Activated CD4-positive, alpha-beta T cell treated with anti-CD3 and anti-CD28 coated beads, Interleukin-2, amount 10 ng/mL, durations not matched to agents 24 days and 14 days (primary cell): ENCODE measurements at regions not wholly inside any gene's neighbourhood (a gene's known extent, or its start where the extent isn't known, plus 50 kb on each side); places are given as distances from the start of the nearest gene placed in this dataset.
A peak's percentile ranks its signal among the peaks of the same experiment; 100 is the strongest.

ENCODE experiments used
- DNase-seq: peaks from one replicate; pipeline ENCODE4 v3.0.0; 2022
- H3K27ac Mint-ChIP-seq: one replicate; pipeline ENCODE4 v1.8.0; 2022; ENCODE audit warnings: mild to moderate bottlenecking, mixed read lengths
- H3K27me3 Mint-ChIP-seq: one replicate; pipeline ENCODE4 v1.8.0; 2022; ENCODE audit warnings: mixed read lengths
- H3K36me3 Mint-ChIP-seq: one replicate; pipeline ENCODE4 v1.8.0; 2022; ENCODE audit warnings: low read depth, mild to moderate bottlenecking, mixed read lengths
- H3K4me1 Mint-ChIP-seq: one replicate; pipeline ENCODE4 v1.8.0; 2021; ENCODE audit warnings: mixed read lengths
- H3K4me3 Mint-ChIP-seq: one replicate; pipeline ENCODE4 v1.8.0; 2022; ENCODE audit warnings: mild to moderate bottlenecking, moderate library complexity, mixed read lengths
- H3K9me3 Mint-ChIP-seq: one replicate; pipeline ENCODE4 v1.8.0; 2021; ENCODE audit warnings: mixed read lengths
- intact Hi-C: fragments of 100-400 bp; cut with micrococcal nuclease; formaldehyde crosslinking; loops from one replicate; pipeline ENCODE4 v1.15.1; 2023

DNA sequence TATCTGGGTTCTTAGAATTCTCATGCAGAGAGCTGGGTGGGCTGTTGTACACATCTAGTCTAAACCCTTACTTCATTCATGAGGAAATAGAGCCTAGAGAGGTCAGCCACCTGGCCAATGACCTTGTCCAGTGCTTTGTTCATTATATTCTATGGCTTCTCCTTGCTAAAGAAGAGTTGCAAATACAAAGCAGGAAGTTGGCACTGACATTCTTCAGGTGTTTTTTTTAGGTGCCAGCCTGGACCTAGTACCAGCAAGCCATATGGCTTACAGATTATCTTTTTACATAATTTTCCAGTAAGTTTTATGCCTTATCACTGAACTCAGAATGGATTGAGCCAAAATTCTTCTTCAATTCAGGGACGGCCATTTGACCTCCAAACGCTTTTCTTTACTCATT lies 54.7 kb upstream of the PGM2 start:
- peaks cover 5% of the 10 kb centered on the region for H3K9me3 Mint-ChIP-seq
- H3K27ac Mint-ChIP-seq, result no peak overlapping the region
- no peak overlapping the region for H3K4me3 Mint-ChIP-seq
- peaks cover 2% of the 10 kb centered on the region for H3K4me1 Mint-ChIP-seq
- H3K27me3 Mint-ChIP-seq, result no peaks in the 10 kb centered on the region
- no peaks in the 10 kb centered on the region for H3K36me3 Mint-ChIP-seq
- no peak for DNase-seq
- intact Hi-C loops, result no loop called here

DNA sequence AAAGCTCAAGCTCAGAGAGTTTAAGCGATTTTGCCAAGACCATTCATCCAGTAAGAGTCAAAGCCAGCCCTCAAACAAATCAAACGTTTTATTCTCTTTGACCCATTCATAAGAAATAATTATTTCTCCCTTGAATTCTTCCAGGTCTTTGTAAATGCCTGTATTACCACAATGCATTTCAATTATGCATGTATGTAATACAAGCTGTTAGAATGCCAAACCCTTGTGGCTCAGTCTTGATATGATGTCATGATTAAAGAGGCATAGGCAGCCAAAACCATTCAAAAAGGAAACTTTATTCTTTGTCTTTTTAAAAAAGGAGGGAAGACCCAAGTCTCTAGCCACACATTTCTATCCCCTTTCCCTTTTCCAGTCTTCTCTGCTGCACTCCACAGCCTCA lies 56.5 kb upstream of the PGM2 start:
- Mint-ChIP-seq H3K9me3 (peaks cover 5% of the 10 kb centered on the region), H3K27me3 (no peaks in the 10 kb centered on the region), H3K4me3 (no peak overlapping the region), H3K36me3 (no peaks in the 10 kb centered on the region), H3K4me1 (peaks cover 11% of the 10 kb centered on the region), H3K27ac (no peak overlapping the region)
- DNase-seq, result no peak
- intact Hi-C loops, result no loop called here

DNA sequence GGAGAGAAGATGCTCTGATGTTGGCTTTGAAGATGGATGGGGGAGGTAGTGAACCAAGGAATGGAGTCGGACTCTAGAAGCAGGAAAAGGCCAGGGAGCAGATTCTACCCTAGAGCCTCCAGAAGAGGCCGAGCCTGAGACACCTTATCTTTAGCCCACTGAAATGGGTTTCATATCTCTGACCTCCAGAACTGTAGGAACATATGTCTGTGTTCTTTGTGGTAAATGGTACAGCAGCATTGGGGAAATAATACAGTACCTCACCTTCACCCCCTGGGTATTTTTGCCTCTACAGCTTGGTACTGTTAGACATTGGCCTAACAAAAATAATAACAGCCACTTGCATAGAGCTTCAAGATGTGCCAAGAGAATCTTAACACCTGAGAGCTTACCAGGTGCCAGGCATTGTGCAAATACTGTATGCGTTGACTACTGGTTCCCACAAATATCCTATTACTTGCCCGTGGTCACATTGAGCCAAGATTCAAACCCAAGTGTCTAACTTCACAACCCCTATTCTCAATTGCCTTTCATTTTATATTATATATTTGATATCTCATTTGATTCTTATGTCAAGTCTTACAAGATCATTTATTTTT lies 57.0 kb upstream of the PGM2 start:
- Mint-ChIP-seq H3K4me1 (peaks cover 11% of the 10 kb centered on the region), H3K27ac (no peak overlapping the region), H3K4me3 (no peak overlapping the region), H3K9me3 (peaks cover 5% of the 10 kb centered on the region), H3K27me3 (no peaks in the 10 kb centered on the region), H3K36me3 (no peaks in the 10 kb centered on the region)
- DNase-seq, result no peak
- intact Hi-C loops, result loop anchor here (5.0 to 10.0 kb wide), 2 partner anchors 47 to 315 kb away; a partner anchor contains a TSS

DNA sequence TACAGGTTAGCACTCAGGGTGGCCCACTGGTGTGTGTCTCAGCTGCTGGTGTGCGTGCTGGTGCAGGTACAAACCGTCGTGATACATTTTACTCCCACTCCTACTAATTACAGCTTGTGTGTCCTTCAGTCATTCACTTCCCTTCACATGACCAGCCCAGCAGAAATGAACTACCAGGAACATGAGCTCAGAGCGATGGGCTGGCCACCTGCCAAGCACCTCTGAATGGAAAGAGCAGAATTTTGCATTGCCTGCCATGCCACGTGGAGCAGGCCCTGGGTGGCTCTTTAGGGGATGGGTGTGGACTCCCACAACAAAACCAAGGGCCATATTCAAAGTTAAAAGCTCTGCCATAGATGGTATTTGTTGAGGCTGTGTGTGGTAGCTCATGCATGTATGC lies 58.9 kb upstream of the PGM2 start:
- no peaks in the 10 kb centered on the region for H3K36me3 Mint-ChIP-seq
- intact Hi-C loops, result loop anchor here (5.0 to 10.0 kb wide), 2 partner anchors 45 to 313 kb away; a partner anchor contains a TSS
- H3K4me3 Mint-ChIP-seq, result no peak overlapping the region
- H3K27me3 Mint-ChIP-seq, result no peaks in the 10 kb centered on the region
- H3K9me3 Mint-ChIP-seq, result peaks cover 3% of the 10 kb centered on the region
- no peak overlapping the region for H3K27ac Mint-ChIP-seq
- peaks cover 11% of the 10 kb centered on the region for H3K4me1 Mint-ChIP-seq
- no peak for DNase-seq

DNA sequence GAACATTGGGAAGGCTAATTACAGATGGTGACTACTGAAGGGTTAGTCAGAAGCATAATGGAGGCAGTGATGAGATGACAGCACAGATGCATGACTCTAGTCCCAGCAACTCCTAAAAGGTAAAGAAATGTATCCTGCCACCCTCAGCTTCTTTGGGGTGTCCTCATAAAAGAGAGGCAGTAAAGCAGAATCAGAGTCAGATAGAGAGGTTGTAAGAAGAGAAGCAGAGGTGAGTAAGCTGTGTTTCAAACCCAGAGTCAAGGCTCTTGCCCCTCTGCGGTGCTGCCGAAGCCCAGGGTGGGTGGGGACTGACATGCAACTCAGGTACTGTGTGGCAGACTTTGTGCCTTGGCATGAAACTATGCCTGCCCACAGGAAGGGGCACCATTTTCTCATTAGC lies 59.5 kb upstream of the PGM2 start:
- H3K4me1 Mint-ChIP-seq, result peaks cover 11% of the 10 kb centered on the region
- no peak overlapping the region for H3K27ac Mint-ChIP-seq
- intact Hi-C loops, result loop anchor here (5.0 to 10.0 kb wide), 2 partner anchors 45 to 312 kb away; a partner anchor contains a TSS
- H3K9me3 Mint-ChIP-seq, result no peaks in the 10 kb centered on the region
- no peak for DNase-seq
- no peaks in the 10 kb centered on the region for H3K27me3 Mint-ChIP-seq
- H3K36me3 Mint-ChIP-seq, result no peaks in the 10 kb centered on the region
- no peak overlapping the region for H3K4me3 Mint-ChIP-seq

DNA sequence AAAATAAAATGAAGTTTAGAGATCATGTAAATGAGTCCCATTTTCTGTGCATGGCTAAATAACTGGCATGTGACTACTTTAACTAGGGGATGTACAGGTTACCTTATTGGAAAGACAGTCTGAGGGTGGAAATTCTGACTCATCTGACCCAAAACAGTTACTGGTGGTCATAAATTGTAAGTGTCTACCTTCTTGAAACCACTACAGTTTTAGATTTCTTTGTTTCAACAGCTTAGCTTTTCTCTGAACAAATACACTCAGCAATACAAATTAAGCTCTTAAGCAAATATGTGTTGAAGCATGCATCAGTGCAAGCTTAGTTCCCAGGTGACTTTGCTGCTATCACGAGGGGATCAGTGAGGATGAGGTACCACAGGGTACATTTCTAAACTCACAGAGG lies 60.7 kb upstream of the PGM2 start:
- no peak for DNase-seq
- Mint-ChIP-seq H3K9me3 (no peaks in the 10 kb centered on the region), H3K27ac (peak overlapping the region; percentile 18), H3K27me3 (no peaks in the 10 kb centered on the region), H3K4me3 (no peak overlapping the region), H3K36me3 (no peaks in the 10 kb centered on the region), H3K4me1 (peaks cover 9% of the 10 kb centered on the region)
- intact Hi-C loops, result loop anchor here (5.0 to 10.0 kb wide), 2 partner anchors 43 to 311 kb away; a partner anchor contains a TSS

DNA sequence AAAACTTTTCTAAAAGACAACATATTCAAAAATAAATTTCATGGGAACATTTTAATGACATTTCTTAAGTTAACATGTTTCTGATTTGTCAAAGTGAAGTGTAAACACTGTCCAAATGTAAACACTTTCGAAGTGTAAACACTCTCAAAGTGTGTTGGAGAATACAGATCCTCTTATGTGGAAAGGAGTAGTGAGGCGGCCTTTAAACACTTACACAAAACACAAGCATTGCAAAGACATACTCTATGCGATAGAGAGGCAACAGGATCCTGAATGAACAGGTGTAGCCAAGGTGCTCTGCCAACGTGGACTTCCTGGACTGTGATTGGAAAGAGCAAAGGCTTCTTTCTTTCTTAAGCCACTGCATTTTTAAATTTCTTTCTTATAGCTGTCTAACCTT lies 62.7 kb upstream of the PGM2 start:
- no peak for DNase-seq
- intact Hi-C loops, result loop anchor here (10.0 kb wide), 1 partner anchor 309 kb away; a partner anchor contains a TSS
- H3K9me3 Mint-ChIP-seq, result no peaks in the 10 kb centered on the region
- H3K36me3 Mint-ChIP-seq, result no peaks in the 10 kb centered on the region
- no peak overlapping the region for H3K27ac Mint-ChIP-seq
- no peaks in the 10 kb centered on the region for H3K27me3 Mint-ChIP-seq
- H3K4me1 Mint-ChIP-seq, result peaks cover 9% of the 10 kb centered on the region
- H3K4me3 Mint-ChIP-seq, result no peak overlapping the region

DNA sequence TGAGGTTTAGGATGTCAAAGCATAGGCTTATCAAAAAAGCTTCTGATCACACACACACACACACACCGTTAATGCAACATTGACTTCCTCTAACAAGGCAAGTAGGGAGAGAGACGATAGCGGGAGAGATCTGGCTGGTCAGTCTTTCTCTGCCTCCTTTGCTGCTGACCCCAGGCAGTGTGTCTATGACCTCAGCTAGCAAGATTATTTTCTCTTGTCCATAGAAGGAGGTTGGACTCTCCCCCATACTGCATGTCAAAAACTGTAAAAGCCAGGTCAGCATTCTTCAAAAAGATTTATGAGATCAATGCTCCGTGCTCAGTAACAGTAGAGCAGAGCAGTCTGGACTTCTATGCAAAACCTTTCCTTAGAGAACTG lies 63.5 kb upstream of the PGM2 start:
- Mint-ChIP-seq H3K27ac (no peak overlapping the region), H3K9me3 (no peaks in the 10 kb centered on the region), H3K4me3 (no peak overlapping the region), H3K4me1 (peaks cover 15% of the 10 kb centered on the region), H3K36me3 (no peaks in the 10 kb centered on the region), H3K27me3 (no peaks in the 10 kb centered on the region)
- intact Hi-C loops, result loop anchor here (10.0 kb wide), 1 partner anchor 308 kb away; a partner anchor contains a TSS
- DNase-seq, result no peak

DNA sequence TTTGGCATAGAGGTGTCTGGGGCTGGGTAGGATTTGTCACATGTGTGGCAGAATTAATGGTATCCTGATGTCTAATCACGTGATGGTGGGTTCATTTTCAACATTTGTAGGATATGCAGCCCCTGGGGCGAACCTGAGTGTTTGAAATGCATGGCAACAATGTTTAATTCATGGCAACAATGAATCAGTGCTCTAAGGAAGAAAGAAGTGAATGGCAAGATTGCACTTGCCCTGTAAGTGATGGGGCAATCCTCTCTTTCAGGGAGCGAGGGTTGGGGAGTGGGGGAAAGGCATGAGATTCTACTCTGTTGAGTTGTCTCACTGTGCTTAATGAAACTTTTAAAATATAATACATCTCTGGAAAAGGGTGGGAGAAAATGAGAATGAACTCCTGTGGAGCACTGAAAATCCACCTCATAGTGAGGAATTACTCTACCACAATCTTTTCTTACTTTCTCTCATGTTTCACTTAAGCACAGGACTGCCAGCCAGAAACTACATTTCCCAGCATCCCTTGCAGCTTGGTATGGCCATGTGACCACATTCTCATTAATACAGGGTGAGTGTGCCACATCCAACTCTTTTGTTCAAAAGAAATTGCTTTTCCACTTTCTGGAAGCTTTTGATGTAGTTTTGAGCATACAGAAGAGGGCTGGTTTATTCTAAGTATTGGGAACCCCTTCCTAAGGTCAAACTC lies 64.0 kb upstream of the PGM2 start:
- intact Hi-C loops, result loop anchor here (10.0 kb wide), 1 partner anchor 308 kb away; a partner anchor contains a TSS
- Mint-ChIP-seq H3K4me1 (peaks cover 15% of the 10 kb centered on the region), H3K4me3 (no peak overlapping the region), H3K9me3 (no peaks in the 10 kb centered on the region), H3K36me3 (no peaks in the 10 kb centered on the region), H3K27ac (no peak overlapping the region), H3K27me3 (no peaks in the 10 kb centered on the region)
- peak; percentile 63 for DNase-seq

DNA sequence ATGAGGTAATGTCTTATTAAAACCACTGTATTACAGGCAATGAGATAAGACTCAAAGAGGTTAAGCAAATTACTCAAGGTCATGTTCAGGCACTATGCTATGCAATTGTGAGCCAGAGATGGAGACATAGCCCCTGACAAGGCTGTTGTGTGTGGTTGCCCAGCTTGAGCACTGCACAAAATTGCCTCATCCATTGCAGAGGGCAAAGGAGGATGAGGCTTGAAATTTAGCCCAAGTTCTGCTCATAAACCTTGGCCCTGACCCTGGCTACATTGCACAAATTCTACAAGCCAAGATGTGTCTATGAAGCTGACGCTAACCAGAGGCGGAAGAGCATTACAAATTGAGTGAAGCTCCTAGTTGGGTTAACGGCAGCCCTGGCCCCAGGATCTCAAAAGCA lies 65.6 kb upstream of the PGM2 start:
- Mint-ChIP-seq H3K4me3 (no peak overlapping the region), H3K9me3 (no peaks in the 10 kb centered on the region), H3K4me1 (peaks cover 12% of the 10 kb centered on the region), H3K27ac (no peak overlapping the region), H3K27me3 (no peaks in the 10 kb centered on the region), H3K36me3 (no peaks in the 10 kb centered on the region)
- no peak for DNase-seq
- intact Hi-C loops, result loop anchor here (10.0 kb wide), 1 partner anchor 306 kb away; a partner anchor contains a TSS

DNA sequence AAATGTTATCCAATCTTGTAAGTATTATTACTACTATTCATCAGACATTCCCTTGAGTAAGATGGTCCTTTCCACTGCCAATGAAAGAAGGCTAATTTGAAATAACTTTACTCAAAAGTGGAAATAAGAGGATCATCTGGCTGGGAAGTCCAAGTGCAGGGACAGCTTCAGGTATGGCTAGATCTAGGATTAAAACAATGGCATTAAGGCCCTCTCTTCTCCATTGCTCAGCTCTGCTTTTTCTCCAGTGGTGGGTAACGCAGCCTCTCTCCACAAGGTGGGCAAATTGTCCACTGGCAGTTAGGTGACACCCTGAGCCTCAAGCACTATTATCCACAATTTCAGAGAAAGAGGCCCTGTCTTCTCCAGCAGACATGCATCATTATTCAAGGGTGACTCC lies 66.7 kb upstream of the PGM2 start:
- H3K9me3 Mint-ChIP-seq, result no peaks in the 10 kb centered on the region
- no peaks in the 10 kb centered on the region for H3K36me3 Mint-ChIP-seq
- intact Hi-C loops, result loop anchor here (10.0 kb wide), 1 partner anchor 305 kb away; a partner anchor contains a TSS
- peaks cover 6% of the 10 kb centered on the region for H3K4me1 Mint-ChIP-seq
- H3K27me3 Mint-ChIP-seq, result no peaks in the 10 kb centered on the region
- DNase-seq, result no peak
- no peak overlapping the region for H3K27ac Mint-ChIP-seq
- H3K4me3 Mint-ChIP-seq, result no peak overlapping the region

DNA sequence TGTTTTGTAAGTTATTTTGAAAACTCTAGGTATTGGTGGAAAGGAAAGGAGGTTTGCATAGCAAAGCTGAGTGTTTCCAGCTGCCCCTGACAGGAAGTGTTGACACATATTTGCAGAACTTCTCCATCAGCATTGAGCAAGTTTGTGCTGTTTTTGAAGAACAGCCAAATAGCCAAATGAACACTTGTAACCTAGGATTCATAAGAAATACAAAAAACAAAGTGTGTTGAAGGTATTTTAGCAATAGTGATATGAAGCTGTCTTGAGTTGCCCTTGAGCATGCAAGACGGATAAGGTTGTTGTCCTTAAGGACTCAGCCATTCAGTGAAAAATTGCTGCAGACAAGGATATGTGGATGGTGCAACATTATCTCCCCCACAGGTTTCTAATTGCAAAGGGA lies 68.3 kb upstream of the PGM2 start:
- intact Hi-C loops, result no loop called here
- no peaks in the 10 kb centered on the region for H3K36me3 Mint-ChIP-seq
- DNase-seq, result no peak
- H3K4me3 Mint-ChIP-seq, result no peak overlapping the region
- peaks cover 13% of the 10 kb centered on the region for H3K4me1 Mint-ChIP-seq
- no peaks in the 10 kb centered on the region for H3K9me3 Mint-ChIP-seq
- peaks cover 2% of the 10 kb centered on the region for H3K27me3 Mint-ChIP-seq
- no peak overlapping the region for H3K27ac Mint-ChIP-seq

DNA sequence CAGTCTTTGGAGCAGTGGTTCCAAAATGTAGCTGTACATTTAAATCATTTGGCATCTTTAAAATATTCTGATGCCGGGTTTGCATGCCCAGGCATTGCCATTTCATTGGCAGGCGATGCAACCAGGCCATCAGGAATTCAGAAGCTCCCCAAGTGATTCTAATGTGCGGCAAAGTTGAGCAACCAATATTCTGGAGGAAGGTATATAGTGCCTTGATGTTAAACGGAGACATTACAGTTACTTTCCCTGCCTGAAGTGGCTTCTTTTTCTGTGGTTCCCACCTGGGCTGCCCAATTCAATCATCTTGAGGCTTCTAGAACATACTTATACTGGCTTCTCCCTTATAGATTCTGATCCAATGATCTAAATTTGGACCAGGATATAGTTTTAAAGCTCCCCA lies 68.7 kb upstream of the PGM2 start:
- peaks cover 2% of the 10 kb centered on the region for H3K27me3 Mint-ChIP-seq
- H3K4me1 Mint-ChIP-seq, result peaks cover 13% of the 10 kb centered on the region
- no peaks in the 10 kb centered on the region for H3K36me3 Mint-ChIP-seq
- no peak overlapping the region for H3K4me3 Mint-ChIP-seq
- no peak overlapping the region for H3K27ac Mint-ChIP-seq
- intact Hi-C loops, result no loop called here
- DNase-seq, result no peak
- no peaks in the 10 kb centered on the region for H3K9me3 Mint-ChIP-seq

DNA sequence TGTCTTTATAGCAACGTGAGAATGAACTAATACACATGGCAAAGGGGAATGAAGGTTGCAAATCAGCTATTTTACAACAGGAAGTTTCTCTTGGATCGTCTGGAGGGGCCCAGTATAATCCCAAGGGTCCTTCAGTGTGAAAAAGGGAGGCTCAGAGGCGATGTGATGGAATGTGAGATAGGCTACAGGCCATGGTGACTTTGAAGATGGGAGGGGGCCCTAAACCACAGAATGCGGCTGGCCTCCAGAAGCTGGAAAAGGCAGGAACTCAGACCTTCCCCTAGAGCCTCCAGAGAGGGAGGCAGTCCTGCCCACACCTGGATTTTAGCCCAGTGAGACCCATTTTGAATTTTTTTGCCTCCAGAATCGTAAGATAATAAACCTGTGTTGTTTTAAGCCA lies 69.4 kb upstream of the PGM2 start:
- no peak for DNase-seq
- no peak overlapping the region for H3K27ac Mint-ChIP-seq
- intact Hi-C loops, result no loop called here
- H3K36me3 Mint-ChIP-seq, result no peaks in the 10 kb centered on the region
- no peak overlapping the region for H3K4me3 Mint-ChIP-seq
- H3K27me3 Mint-ChIP-seq, result peaks cover 2% of the 10 kb centered on the region
- H3K9me3 Mint-ChIP-seq, result no peaks in the 10 kb centered on the region
- peaks cover 13% of the 10 kb centered on the region for H3K4me1 Mint-ChIP-seq
